ENCODE measurements at regions not wholly inside any gene's neighbourhood (a gene's known extent, or its start where the extent isn't known, plus 50 kb on each side); places are given as distances from the start of the nearest gene placed in this dataset.

DNA sequence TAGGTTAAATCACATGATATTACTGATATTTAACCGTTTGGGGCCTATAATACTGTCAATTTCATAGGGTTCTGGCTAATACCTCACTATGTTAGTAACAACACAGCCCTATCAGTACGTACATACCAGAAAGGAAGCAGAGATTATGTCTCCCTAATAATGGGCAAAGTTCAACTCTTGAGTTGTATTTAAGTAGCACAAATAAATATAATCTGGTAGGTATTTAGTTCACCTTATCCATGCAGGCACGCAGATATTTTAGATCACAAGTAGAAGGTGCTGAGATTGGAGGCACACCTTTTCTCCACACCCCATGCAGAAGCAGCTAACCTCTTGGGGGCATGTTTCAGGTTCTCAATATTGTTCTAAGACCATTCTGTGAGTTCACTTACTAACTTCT lies 118.9 kb downstream of the IRS1 start:
- no peak for DNase-seq

DNA sequence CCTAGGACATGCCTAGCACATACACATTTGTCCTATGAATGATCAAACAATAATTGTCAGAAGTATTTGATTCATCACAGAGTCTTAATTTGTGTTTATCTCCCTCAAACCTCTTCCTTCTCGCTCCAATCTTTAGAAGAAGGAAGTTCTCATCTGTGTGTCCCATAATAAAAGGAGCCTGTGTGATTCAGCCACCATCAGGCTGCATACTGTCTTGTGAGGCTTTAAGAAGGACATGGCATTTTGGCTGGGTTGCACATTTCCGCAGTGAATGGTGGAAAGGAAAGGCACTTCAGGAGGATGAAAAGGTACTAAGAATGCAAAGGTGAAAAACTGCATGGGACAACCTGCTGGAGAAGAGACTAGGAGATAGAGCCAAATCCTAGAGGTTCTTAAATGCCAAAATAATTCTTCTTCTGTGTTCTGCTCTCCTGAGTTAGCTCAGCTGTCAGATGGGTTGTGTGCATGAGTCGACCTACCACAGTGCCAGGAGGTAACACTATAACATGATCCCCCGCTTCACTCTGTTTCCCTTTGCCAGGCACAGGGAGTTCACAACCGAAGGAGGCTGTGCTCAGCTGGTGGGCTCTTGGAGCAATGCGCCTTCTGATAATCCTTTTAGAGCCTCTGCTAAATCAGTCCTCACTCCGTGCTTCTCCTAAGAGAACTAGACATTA lies 120.1 kb downstream of the IRS1 start:
- DNase-seq = no peak

DNA sequence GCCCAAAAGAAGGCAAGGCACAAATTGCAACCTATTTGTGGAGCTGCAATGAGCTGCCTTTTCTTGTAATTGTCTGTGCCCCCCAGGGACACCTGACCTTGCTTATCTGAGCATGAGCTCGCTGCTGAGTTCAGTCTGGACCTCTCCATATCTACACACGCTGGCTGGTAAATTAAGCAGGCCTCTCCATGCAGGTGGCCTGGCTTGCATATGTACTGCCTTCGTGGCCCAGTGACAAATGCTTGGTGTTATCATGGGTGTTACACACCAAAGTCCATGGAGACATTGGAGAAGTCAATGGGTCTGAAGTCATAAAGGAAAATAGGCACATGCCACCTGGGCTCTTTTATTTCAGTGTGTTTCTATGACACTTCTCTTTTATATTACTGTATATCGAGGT lies 121.2 kb downstream of the IRS1 start:
- DNase-seq = no peak

DNA sequence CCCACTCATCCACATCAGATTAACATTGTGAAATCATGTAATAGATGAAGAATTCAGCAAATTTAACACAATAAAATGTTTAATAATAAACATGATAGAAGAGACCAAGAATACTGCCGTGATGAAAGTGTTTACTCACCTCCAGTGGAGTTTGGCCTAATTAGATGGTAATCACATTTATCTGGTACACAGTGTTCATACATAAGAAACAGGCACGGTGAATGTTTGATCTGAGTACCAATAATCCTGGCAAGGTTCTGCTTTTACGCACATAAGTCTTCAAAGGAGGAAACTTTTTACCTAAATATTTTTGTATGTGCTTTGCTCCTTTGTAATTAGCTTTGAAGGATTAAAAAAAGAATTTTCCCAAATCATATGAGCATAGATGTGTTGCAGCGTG lies 122.5 kb downstream of the IRS1 start:
- no peak for DNase-seq

DNA sequence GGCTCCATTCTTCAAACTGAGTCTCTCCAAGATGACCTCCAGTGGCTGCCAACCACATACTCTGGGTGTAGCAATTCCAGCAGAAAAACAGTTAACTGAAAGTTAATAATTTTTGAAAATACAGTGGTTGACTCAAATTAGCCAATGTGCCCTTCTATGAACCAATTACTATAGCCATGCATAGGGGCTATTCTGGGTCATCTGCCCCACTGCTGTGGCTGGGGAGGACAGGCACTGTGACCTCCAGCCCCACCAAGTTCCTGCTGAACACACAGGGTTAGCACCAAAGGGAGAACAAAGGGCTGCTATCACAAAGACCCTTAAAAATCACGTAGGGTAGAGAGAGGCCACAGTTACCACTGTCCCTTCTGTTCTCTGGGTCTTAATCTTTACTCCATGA lies 123.0 kb downstream of the IRS1 start:
- no peak for DNase-seq

DNA sequence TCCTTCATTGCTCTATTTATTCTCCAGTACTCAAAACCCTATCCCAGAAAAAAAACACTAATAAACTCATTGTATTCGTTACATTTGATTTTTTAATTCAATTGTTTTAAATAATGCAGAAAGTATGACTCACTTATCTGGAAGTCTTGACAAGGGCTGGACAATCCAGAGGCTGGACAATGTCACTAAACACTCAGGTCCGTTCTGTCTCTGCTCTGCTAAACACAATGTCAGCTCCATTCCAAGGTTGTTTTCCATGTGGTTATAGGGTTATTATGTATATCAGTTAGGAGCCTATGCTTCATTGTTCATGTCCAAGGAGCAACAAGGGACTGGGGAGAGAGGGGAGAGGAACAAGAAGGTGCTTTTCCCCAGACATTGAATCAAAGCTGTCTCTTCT lies 125.5 kb downstream of the IRS1 start:
- DNase-seq = no peak

DNA sequence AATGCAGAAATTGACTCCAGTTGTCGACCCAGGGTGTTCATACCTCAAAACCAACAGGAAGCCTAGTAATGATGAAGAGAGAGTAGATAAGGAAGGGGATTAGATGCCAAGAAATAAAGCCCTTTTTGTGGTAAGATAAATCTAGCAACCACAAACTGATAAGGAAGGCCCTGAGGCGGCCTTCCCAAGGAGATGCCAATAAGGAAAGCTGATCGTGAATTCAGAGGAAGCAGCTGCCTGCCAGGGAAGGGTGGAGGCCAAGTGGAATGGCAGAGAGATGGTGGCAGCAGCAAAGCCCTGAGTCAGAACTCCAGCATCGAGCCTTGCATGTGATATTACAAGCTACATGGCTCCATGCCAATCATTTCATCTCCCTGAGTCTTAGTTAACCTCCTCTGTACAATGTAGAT lies 126.3 kb downstream of the IRS1 start:
- DNase-seq = no peak

DNA sequence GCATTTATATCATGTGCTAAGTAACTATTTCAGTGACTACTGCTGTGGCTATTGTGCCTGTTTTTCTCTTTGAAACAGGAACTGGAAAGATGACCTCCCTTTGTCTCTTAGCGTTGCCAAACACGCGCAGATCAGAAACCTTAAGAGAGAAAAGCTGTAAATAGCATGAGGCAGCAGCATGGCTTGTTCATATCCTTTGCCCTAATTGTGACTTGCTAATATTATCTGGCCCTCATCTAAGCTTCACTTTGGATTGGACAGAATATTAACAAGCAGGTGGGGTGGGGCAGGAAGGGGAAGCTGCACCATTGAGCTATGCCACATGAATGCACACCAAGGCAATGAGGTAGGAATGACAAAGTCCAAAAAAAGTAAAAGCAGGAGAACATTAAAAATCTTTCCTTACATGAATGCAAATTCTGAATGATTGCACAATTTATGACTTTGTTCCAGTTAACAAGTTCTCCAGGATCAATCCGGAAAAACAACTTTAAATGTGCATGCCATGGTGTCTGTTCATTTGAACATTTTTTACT lies 128.4 kb downstream of the IRS1 start:
- DNase-seq = no peak

DNA sequence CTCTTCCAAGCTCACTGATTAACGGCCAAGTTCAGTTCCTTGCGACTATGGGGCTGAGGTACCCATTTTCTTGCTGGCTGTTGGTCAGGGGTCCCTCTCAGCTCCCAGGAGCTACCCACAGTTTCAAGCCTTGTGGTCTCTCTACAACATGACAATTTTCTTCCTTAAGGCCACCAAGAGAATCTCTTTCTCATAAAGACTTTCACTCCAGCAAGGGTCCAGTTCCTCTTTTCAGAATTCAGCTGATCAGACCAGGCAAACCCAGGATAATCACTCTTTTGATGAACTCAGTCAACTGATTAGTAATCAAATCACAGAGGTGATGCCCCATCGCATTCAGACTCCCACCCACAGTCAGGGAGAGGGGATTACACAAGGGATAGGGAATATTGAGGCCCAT lies 129.7 kb downstream of the IRS1 start:
- DNase-seq = no peak

DNA sequence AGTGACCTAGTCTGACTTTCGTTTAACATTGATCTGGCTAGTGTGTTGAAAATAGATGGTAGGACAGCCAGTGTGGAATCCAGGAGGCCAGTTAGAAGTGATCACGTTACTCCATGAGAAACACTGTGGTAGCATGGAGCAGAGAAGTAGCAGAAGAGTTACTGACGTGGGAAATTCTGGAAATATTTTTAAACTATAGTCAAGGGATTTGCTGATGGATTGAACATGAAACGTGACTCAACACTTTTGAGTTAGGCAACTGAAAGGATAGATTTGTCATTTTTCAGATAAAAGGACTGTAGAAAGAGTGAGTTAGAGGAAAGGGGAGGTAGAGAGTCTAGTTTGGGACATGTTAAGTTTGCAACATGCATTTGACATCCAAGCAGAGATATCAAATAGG lies 130.4 kb downstream of the IRS1 start:
- DNase-seq = no peak

DNA sequence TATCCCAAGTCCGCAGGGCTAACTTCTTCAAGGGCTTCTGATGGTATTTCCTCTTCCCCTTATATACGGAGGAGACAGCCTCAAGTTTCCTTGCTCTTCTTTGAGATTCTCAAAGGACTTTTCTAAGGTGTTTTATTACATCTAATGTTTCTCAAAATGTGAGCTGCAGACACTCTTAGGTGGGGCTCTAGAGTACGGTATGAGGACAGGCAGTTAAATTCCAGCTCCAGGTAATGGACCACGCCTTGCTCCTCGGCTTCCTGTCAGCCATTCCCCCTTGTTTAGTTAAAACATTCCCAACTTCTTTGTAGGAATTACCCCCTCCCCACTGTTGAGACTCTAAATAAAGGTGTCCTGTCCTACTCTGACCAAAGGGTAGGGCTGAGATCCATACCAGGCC lies 131.9 kb downstream of the IRS1 start:
- no peak for DNase-seq

DNA sequence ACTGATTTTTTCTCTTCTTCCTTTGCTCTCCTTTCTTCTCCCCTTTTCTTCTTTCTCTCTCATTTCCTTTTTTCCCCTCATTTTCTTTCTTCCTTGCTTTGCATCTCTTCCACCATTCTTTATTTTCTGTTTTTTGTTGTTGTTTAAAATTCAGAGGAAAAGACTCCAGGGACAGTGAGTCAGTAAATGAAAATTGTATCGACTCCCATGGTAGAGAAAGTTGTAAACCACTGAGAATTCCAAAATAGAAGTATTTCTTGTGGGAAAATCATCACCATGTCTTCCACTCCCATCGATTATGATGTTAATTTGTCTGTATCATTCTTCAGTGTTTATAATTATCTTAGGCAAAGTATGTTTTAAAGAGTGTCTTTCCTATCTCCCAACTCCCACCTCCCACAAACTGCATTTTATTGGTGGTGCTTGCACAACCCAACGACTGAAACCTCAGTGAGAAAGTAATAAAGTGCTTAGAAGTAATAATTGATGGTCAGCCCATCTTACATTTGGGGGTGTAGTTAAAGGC lies 134.3 kb downstream of the IRS1 start:
- DNase-seq = no peak

DNA sequence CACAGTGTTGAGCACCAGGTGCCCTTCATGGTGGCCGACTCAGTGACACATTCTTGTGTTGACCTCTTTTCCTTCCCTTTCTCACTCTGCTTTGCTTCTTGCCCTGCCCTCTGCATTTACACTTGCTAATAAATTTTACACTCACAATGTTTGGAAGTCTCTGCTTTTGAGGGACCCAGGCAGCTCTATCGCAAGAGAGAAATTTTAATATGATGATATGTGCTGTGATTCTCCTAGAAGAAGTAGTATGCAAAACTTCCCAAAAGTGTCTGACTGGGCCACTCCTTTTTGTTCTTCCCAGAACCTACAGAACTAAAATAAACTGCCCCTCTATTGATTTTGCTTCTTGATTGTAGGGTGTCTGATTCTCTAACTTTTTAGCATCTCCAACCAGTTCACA lies 135.0 kb downstream of the IRS1 start:
- DNase-seq = no peak

DNA sequence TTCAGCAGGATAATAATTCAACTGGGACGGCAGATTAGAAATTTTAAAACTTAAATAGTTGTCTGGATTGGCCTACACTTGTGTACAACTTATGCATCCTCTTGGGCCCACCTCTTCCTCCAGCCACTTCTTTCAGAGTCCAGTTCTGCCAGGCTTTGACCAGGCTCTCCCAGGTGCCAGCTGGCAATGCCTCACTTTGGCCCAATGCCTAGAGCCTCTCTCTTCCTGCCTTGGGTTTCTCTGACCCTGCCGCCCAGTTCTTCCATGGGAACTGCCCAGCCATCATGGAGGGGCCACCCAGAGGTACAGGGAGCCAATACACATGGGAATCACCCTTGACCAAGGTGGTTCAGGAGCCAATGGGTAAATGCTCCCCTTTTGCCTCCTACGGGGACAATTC lies 135.5 kb downstream of the IRS1 start:
- no peak for DNase-seq

DNA sequence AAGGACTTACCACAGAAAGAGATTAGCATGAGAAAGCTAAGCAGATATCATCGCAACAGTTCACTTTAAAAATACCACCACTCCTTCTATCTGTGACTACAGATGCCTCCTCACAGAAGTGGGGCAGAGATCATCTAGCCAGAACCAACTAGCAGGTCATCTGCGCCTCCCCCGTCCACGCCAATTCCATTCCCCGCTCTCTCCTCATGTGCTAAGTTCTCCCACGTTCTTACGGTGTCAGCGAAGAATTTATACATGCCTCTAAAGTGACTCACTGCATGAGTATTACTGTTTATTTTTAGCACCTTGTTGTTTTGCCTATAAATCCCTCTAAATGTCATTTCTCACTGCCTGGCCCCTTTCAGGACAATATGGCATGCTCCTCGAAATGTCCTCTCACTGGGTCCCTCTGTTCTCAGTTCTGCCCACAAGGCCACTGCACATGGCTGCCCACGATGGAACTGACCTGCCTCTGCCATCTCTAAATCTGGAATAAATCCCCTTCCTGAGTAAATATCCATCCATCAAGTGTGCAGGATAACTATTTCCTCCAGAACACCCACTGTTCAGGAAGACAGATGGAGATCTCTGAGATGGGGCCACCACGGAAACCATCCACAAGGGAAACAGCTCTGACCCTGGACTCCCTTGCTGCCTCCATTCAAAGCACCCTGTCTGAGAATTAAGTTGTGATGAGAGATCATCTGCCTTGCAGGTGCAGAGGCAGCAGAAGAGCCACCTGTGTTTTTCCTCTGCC lies 137.7 kb downstream of the IRS1 start:
- DNase-seq = no peak

DNA sequence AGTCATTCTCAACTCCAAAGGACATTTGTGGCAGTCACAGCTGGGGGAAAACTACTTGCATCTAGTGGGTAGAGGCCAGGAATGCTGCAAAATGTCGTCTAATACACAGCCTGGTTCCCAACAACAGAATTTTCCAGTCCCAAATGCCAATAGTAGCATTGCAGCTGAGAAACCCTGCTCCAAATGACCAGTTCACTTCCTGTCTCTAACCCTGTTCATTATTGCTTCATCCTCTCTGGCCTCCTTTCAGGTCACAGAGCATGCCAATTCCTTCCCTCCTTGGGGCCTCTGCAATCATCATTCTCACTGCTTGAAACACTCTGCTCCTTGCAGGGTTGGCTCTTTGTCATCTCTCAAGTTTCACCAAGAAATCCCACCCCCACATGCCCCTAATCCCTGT lies 139.1 kb downstream of the IRS1 start:
- no peak for DNase-seq

DNA sequence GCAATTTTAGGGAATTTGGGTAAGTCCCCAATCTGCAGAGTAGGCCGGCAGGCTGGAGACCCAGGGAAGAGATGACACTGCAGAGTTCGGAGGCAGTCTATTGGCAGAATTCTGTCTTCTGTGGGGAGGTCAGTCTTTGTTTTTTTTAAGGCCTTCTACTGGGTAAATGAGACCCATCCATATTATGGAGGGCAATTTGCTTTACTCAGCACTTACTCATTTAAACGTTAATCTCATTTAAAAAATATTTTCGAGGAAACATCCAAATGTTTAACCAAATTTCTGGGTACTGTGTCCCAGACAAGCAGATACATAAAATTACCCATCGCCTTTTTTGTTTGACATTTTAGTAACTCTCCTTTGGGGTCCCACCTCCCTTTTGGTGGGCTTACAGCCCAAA lies 139.5 kb downstream of the IRS1 start:
- DNase-seq = no peak

DNA sequence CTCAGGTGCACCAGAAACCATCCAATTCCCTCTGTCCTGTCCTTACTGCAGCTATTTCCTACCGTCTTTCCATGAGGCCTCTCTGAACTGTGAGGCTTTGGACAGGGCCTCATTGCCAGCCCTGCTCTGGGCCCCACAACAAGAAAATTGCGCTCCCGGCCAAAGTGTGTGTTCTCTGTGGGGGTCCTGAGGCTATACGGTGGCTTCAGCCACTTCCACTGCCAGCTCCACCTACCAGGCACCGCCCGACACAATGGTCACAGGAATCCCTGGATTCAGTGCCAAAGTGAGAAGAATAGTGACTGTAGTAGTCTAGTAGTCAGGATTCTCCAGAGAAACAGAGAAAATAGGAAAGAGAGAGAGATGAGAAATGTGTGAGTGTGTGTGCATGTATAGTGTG lies 140.2 kb downstream of the IRS1 start:
- DNase-seq = no peak

DNA sequence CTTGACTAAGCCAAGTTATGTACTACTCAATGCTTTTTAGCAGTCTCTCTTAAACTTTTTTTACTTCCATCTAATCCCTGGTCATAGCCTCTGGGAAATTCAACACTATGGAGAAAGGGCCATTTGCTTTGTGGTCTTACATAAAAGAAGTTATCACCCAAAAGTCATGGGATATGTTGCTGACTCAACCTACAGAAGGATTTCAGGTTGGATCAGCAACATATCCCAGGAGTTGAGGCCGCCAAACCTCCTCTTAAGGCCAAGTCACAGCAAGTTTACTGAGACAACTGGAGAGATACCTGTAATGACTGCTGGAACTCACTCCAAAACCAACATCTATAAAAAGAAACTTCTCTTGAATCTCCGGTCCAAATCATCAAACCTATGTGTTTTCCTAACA lies 141.1 kb downstream of the IRS1 start:
- DNase-seq = no peak

DNA sequence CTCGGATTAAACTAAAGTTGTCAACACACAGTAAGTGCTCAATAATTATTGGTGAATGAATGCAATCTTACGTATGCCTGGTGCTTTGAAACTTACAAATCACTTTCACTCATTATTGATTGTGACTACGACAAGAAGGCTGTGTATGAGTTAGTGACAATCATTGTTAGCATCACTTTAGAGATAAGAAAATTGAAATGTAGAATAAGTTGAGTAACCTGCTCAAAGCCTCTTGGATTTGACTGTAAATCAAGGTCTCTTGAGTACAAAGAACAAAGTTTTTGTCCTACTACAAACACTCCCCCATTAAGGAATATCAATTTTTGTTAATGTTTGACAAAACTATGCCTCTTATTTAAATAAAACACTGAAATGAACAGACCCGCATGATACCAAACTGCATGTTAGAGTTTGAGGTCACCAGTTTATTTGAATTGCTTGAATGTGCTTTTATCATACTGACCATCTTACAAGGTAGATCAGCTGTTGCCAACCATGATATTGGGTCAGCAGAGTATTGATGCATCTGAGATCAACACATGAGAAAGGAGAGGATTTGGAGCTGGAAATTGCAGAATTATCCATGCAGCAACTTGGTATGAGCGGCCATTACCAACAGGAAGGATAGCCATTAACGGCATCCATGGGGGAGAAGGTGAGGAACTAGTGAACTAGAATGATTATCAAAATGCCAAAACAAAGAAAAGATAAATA lies 142.1 kb downstream of the IRS1 start:
- DNase-seq = no peak

DNA sequence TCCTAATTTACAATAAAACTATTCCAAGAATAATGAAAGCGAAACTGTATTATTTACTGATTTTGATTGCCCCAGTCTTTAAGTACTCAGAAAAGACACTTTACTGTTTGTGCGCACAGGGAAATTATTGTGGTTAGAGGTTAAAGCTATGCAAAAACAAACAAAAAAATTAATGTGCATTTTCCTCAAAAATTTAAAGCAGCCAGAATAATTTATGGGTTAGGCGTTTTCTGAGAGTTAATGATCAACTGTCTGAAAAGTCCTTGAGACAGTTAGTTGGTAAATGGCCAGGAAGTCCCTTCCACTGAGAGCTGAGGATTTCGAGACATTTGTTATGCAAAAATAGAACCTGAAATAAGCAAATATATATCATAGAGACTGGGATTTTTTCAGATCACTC lies 143.3 kb downstream of the IRS1 start:
- DNase-seq = no peak

DNA sequence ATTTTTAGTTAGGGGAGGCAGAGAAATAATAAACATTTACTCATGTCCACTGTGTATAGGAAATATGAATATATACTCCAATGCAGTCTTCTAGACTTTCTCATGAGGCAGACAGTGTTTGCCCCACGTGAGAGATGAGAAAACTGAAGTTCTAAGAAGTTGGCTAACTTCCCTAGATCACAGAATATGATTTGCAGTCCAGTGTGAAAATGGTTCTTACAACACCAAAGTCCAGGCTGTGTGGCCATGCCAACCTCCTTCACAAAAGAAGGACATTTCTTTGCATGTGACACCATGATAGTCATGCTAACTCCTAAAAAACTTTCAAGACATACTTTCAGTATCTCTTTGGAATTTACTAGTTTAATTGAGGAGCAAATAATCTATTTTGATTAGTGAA lies 143.7 kb downstream of the IRS1 start:
- no peak for DNase-seq

DNA sequence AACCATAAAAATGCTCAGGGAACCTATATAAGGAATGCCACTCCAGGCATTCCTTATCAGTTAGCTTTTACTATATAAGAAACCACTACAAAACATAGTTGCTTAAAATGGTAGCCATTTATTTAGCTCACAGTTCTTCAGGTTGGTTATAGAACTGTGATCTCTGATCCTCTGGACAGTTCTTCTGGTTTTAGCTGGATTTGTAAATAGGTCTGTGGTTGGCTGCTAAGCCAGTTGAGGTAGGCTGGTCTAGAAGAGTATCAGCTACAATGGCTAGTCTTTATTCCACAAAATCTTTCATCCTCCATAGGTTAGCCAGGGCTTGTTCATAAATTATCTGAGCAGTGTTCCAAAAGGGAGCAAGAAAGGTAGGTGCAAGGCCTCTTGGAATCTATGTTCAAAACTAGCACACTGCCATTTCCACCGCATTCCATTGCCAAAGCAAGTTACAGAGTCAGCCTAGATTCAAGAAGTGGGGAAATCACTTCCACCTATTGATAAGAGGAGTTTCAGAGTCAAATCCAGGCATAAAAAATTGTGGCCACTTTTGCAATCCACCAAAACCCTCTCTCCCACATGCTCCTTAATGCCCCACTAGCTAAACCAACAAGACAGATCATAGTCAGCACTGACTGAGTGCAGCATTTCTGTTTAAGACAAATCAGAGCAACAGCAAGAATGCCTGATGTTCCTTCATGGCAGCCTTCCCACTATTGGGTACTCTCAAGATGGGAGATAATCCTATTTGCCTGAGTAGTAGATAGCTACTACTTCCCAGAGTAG lies 146.4 kb downstream of the IRS1 start:
- no peak for DNase-seq

Measured in GDM1 (cell line).